ENCODE measurements at regions not wholly inside any gene's neighbourhood (a gene's known extent, or its start where the extent isn't known, plus 50 kb on each side); places are given as distances from the start of the nearest gene placed in this dataset.

DNA sequence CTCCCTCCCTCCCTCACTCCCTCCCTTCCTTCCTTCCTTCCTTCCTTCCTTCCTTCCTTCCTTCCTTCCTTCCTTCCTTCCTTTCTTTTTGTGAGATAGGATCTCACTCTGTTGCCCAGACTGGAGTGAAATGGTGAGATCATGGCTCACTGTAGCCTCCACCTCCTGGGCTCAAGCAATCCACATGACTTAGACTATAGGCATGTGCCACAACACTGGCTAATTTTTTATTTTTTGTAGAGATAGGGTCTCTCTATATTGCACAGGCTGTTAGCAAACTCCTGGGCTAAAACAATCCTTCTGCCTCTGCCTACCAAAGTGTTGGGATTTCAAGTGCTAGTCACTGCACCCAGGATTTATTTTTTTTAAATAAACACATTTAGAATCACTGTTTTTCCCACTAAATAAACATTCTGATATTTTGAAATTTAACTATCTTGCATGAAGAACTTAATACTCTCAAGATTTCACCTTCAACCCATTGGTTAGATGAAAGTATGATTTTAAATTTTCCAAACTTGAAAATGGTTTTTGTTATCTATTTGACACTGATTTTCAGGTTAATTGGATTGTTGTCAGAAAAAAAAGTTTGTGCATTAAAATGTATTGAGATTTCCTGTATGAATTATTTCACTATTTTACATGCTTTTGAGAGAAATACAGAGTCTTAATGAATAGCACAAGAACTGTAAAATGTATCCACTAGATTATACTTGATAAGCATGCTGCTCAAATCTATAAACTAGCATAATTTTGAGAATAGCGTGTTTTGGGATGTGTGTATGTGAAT is 745.1 kb downstream of the TSN start:
- Histone ChIP-seq H3K9ac (ENCODE audit: low read length) (no peak overlapping the region), H3K27ac (ENCODE audit: low read length) (no peak overlapping the region), H3K27me3 (ENCODE audit: low read length) (0 out of 2 replicates have a peak, but pooled peaks cover 2% of the 10 kb centered on the region), H3K9me3 (ENCODE audit: low read length) (no peaks in the 10 kb centered on the region), H3K79me2 (ENCODE audit: low read length) (no peaks in the 10 kb centered on the region), H3K4me2 (ENCODE audit: low read depth, low read length, poor library complexity, severe bottlenecking) (no peak overlapping the region), H3K4me3 (ENCODE audit: low read length) (no peak overlapping the region), H3K36me3 (ENCODE audit: insufficient read depth, low read length) (no peaks in the 10 kb centered on the region), H2AFZ (ENCODE audit: low read length) (no peak overlapping the region), H3K4me1 (ENCODE audit: low read length) (no peaks in the 10 kb centered on the region), H3K9me2 (replicated peaks; ENCODE audit: insufficient read depth, low read length) (no peaks in the 10 kb centered on the region), H4K20me1 (ENCODE audit: insufficient read depth, low read depth, low read length) (no peaks in the 10 kb centered on the region)
- DNase-seq = no peak

DNA sequence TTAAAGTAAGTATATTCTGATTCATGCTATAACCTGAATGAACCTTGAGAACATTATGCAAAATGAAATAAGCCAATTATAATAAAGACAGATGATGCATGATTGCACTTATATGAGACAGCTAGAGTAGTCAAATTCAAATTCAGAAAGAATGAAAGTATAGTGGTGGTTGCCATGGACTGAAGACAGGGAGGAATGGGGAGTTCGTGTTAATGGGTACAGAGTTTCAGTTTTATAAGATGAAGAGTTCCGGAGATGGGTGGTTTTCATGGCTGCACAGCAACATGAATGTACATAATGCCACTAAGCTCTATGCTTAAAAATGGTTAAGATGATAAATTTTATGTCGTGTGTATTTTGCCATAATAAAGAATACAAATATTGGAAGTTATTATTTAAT is 751.2 kb downstream of the TSN start:
- no peaks in the 10 kb centered on the region for H3K79me2 ChIP-seq (ENCODE audit: low read length)

DNA sequence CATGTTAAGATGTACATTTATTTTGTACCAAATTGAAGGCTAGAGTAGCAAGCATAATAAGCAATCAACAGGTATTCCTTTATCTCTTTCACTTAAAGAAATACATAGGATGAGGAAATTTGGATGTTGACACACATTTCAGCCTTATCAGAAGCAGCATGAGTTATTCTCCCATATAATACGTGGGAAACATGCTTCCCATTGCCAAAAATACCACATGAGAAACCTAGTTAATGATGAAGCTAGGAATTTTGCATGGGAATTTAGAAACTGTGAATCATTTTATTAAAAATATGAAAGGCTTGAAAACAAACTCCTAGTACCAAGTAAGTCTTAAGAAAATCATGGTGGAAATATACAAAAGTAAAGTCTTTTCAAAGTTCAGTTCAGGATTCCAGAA is 751.8 kb downstream of the TSN start:
- Histone ChIP-seq H3K36me3 (ENCODE audit: insufficient read depth, low read length) (no peaks in the 10 kb centered on the region), H3K9me3 (ENCODE audit: low read length) (no peaks in the 10 kb centered on the region), H3K27ac (ENCODE audit: low read length) (no peak overlapping the region), H3K4me1 (ENCODE audit: low read length) (no peaks in the 10 kb centered on the region), H3K9ac (ENCODE audit: low read length) (no peak overlapping the region), H3K4me2 (ENCODE audit: low read depth, low read length, poor library complexity, severe bottlenecking) (no peak overlapping the region), H4K20me1 (ENCODE audit: insufficient read depth, low read depth, low read length) (no peaks in the 10 kb centered on the region), H3K4me3 (ENCODE audit: low read length) (no peak overlapping the region), H3K27me3 (ENCODE audit: low read length) (0 out of 2 replicates have a peak, but pooled peaks cover 2% of the 10 kb centered on the region), H3K79me2 (ENCODE audit: low read length) (no peaks in the 10 kb centered on the region), H2AFZ (ENCODE audit: low read length) (no peak overlapping the region), H3K9me2 (replicated peaks; ENCODE audit: insufficient read depth, low read length) (no peaks in the 10 kb centered on the region)
- DNase-seq = no peak

More for the DNA sequence above, 751.2 kb downstream of the TSN start:
- Histone ChIP-seq H4K20me1 (ENCODE audit: insufficient read depth, low read depth, low read length) (no peaks in the 10 kb centered on the region), H3K9me2 (replicated peaks; ENCODE audit: insufficient read depth, low read length) (no peaks in the 10 kb centered on the region), H3K9me3 (ENCODE audit: low read length) (no peaks in the 10 kb centered on the region), H3K4me3 (ENCODE audit: low read length) (no peak overlapping the region), H3K27me3 (ENCODE audit: low read length) (0 out of 2 replicates have a peak, but pooled peaks cover 2% of the 10 kb centered on the region), H3K9ac (ENCODE audit: low read length) (no peak overlapping the region), H3K27ac (ENCODE audit: low read length) (no peak overlapping the region), H3K4me2 (ENCODE audit: low read depth, low read length, poor library complexity, severe bottlenecking) (no peak overlapping the region), H3K4me1 (ENCODE audit: low read length) (no peaks in the 10 kb centered on the region), H2AFZ (ENCODE audit: low read length) (no peak overlapping the region), H3K36me3 (ENCODE audit: insufficient read depth, low read length) (no peaks in the 10 kb centered on the region)
- DNase-seq = no peak

DNA sequence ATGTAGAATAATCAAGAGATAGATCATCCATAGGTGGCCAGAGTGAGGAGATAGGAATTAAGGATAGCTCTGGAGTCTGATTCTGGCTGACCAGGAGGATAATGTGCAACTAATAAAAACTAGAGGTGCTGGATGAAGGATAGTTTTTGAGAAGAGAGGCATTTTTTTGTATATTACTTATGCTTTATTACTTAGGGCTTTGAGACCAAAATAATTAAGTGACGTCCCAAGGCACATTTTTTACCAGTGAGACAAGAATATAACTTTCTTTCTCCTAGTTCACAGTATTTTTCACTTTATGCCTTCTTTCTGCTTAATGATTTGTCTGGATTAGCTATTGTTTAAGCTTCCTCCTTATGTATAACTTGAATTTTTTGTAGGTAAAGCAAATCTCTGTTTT is 756.6 kb downstream of the TSN start:
- no peak overlapping the region for H2AFZ ChIP-seq (ENCODE audit: low read length)
- H3K9me2 ChIP-seq (replicated peaks; ENCODE audit: insufficient read depth, low read length) = no peaks in the 10 kb centered on the region
- no peaks in the 10 kb centered on the region for H3K79me2 ChIP-seq (ENCODE audit: low read length)
- peaks cover 13% of the 10 kb centered on the region for H3K4me1 ChIP-seq (ENCODE audit: low read length)
- no peak overlapping the region for H3K9ac ChIP-seq (ENCODE audit: low read length)
- no peaks in the 10 kb centered on the region for H3K9me3 ChIP-seq (ENCODE audit: low read length)
- H4K20me1 ChIP-seq (ENCODE audit: insufficient read depth, low read depth, low read length) = no peaks in the 10 kb centered on the region
- H3K36me3 ChIP-seq (ENCODE audit: insufficient read depth, low read length) = no peaks in the 10 kb centered on the region
- no peak for DNase-seq
- no peak overlapping the region for H3K4me3 ChIP-seq (ENCODE audit: low read length)
- H3K27ac ChIP-seq (ENCODE audit: low read length) = no peak overlapping the region
- no peak overlapping the region for H3K4me2 ChIP-seq (ENCODE audit: low read depth, low read length, poor library complexity, severe bottlenecking)
- H3K27me3 ChIP-seq (ENCODE audit: low read length) = no peaks in the 10 kb centered on the region

DNA sequence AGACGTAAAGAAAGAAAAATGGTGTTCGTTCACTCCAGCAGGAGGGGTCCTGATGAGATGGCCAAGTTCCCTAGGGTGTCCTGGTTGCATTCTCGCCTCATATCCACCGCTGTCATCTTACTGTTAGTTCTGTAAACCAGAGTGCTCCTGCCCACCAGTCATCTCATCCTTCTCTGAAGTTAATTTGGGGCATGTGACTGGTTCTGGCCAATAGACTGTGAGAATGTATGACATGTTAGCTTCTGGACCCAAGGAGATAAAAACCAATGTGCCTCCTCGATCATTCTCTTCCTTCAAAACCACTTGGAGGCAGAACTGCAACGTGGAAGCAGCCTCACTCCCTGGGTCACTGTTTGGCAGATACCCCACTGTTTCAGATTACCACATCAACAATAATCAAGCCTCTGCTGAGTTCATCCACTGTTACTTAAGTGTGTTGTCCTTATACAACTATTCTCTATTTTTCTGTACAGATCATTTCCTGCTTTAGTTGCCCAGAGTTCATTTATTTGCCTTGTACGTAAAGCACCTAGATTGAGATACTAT is 759.1 kb downstream of the TSN start:
- Histone ChIP-seq H3K9me3 (ENCODE audit: low read length) (no peaks in the 10 kb centered on the region), H3K36me3 (ENCODE audit: insufficient read depth, low read length) (no peaks in the 10 kb centered on the region), H2AFZ (ENCODE audit: low read length) (no peak overlapping the region), H3K4me1 (ENCODE audit: low read length) (peaks cover 21% of the 10 kb centered on the region), H3K9ac (ENCODE audit: low read length) (no peak overlapping the region), H3K79me2 (ENCODE audit: low read length) (no peaks in the 10 kb centered on the region), H4K20me1 (ENCODE audit: insufficient read depth, low read depth, low read length) (no peaks in the 10 kb centered on the region), H3K27ac (ENCODE audit: low read length) (no peak overlapping the region), H3K4me2 (ENCODE audit: low read depth, low read length, poor library complexity, severe bottlenecking) (no peak overlapping the region), H3K9me2 (replicated peaks; ENCODE audit: insufficient read depth, low read length) (no peaks in the 10 kb centered on the region), H3K27me3 (ENCODE audit: low read length) (no peaks in the 10 kb centered on the region), H3K4me3 (ENCODE audit: low read length) (no peak overlapping the region)
- no peak for DNase-seq

DNA sequence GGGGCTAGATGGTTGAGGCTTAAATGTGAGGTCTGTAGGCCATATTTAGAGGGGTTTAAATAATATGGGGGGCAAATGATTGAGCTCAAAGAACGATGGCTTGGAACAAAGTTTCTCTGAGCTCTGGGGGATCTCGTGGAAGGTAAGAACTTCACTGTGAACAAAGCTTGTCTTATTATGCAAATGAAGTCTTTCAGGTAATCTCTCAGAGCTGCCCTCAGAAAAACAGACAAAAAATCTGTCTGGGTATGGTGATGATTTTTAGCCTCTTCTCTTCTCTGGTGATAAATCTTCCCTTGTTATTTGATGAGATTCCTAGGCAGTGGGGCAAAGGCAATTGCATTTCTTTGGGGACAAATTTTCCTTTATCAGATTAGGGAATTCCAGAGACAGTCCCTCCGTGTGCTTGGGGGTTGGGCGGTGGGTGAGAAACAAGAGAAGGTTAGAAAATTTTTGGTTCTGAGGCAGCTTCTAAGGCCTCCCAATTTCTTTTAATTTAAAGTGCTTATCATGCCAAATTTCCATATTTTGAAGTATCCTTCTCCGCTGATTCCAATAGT is 760.4 kb downstream of the TSN start:
- H3K9me2 ChIP-seq (replicated peaks; ENCODE audit: insufficient read depth, low read length) = no peaks in the 10 kb centered on the region
- H3K9ac ChIP-seq (ENCODE audit: low read length) = no peak overlapping the region
- no peaks in the 10 kb centered on the region for H3K9me3 ChIP-seq (ENCODE audit: low read length)
- H3K27ac ChIP-seq (ENCODE audit: low read length) = no peak overlapping the region
- no peak overlapping the region for H3K4me3 ChIP-seq (ENCODE audit: low read length)
- DNase-seq = no peak
- no peak overlapping the region for H2AFZ ChIP-seq (ENCODE audit: low read length)
- no peaks in the 10 kb centered on the region for H3K36me3 ChIP-seq (ENCODE audit: insufficient read depth, low read length)
- no peak overlapping the region for H3K4me2 ChIP-seq (ENCODE audit: low read depth, low read length, poor library complexity, severe bottlenecking)
- no peaks in the 10 kb centered on the region for H3K27me3 ChIP-seq (ENCODE audit: low read length)
- H3K79me2 ChIP-seq (ENCODE audit: low read length) = no peaks in the 10 kb centered on the region
- H4K20me1 ChIP-seq (ENCODE audit: insufficient read depth, low read depth, low read length) = no peaks in the 10 kb centered on the region
- H3K4me1 ChIP-seq (ENCODE audit: low read length) = peaks cover 21% of the 10 kb centered on the region

DNA sequence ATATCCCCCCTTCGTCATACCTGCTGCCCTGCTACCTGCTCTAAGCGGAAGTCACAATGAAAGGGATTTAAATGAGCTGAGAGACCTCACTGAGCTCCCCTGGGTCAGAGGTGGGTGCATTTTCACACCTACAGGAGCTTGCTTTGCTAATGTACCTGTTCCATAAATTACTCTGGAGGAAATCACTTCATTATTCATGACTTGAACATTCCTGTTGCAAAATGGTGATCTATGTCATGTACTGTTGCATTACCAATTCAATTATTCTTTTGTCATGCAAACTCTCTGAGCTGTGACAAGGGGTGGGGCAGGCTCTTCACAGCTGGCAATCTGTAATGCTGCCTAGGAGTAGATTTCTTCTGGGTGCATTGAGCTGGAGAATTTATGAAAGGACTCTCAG is 761.3 kb downstream of the TSN start:
- Histone ChIP-seq H3K9me3 (ENCODE audit: low read length) (no peaks in the 10 kb centered on the region), H3K27me3 (ENCODE audit: low read length) (no peaks in the 10 kb centered on the region), H3K79me2 (ENCODE audit: low read length) (no peaks in the 10 kb centered on the region), H2AFZ (ENCODE audit: low read length) (no peak overlapping the region), H3K36me3 (ENCODE audit: insufficient read depth, low read length) (no peaks in the 10 kb centered on the region), H3K4me3 (ENCODE audit: low read length) (no peak overlapping the region), H3K4me2 (ENCODE audit: low read depth, low read length, poor library complexity, severe bottlenecking) (peak overlapping the region; percentile 24), H3K9ac (ENCODE audit: low read length) (no peak overlapping the region), H3K27ac (ENCODE audit: low read length) (no peak overlapping the region), H4K20me1 (ENCODE audit: insufficient read depth, low read depth, low read length) (no peaks in the 10 kb centered on the region), H3K4me1 (ENCODE audit: low read length) (peaks cover 21% of the 10 kb centered on the region), H3K9me2 (replicated peaks; ENCODE audit: insufficient read depth, low read length) (no peaks in the 10 kb centered on the region)
- no peak for DNase-seq

DNA sequence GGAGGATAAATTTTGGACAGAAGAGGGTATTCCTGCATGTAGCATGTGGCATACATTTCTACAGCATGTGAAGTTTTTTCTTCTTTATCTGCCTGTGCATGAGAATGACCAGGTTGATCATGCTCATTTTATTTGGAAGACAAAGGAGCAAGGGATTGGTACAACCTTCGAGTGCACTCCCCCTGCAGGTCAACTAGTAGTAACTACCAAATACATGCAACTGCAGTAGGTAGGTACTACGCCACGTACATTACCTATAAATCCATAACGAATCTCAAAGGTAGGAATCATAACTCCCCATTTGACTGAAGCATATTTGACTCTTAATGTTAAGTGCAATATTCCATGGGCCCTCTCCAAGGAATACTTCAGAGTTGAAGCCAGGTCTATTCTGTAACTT is 763.9 kb downstream of the TSN start:
- Histone ChIP-seq H3K27me3 (ENCODE audit: low read length) (no peaks in the 10 kb centered on the region), H3K79me2 (ENCODE audit: low read length) (no peaks in the 10 kb centered on the region), H3K36me3 (ENCODE audit: insufficient read depth, low read length) (no peaks in the 10 kb centered on the region), H3K4me2 (ENCODE audit: low read depth, low read length, poor library complexity, severe bottlenecking) (no peak overlapping the region), H3K9me2 (replicated peaks; ENCODE audit: insufficient read depth, low read length) (no peaks in the 10 kb centered on the region), H3K4me1 (ENCODE audit: low read length) (peaks cover 21% of the 10 kb centered on the region), H3K4me3 (ENCODE audit: low read length) (no peak overlapping the region), H3K9ac (ENCODE audit: low read length) (no peak overlapping the region), H3K9me3 (ENCODE audit: low read length) (no peaks in the 10 kb centered on the region), H2AFZ (ENCODE audit: low read length) (no peak overlapping the region), H4K20me1 (ENCODE audit: insufficient read depth, low read depth, low read length) (no peaks in the 10 kb centered on the region), H3K27ac (ENCODE audit: low read length) (no peak overlapping the region)
- DNase-seq = peak; percentile 66
